GM23248 (cell line): ENCODE measurements at regions not wholly inside any gene's neighbourhood (a gene's known extent, or its start where the extent isn't known, plus 50 kb on each side); places are given as distances from the start of the nearest gene placed in this dataset.

ENCODE experiments used
- EZH2 ChIP-seq: fragments of 200-600 bp; sonication (generic); IDR thresholded peaks from 2 replicates; pipeline ENCODE4 v1.6.1; 2018; ENCODE audit warnings: antibody characterized with exemption, mild to moderate bottlenecking; ENCODE audit not compliant: insufficient read depth, poor library complexity, severe bottlenecking
- EZH2phosphoT487 ChIP-seq: fragments of 200-600 bp; sonication (generic); IDR thresholded peaks from 2 replicates; pipeline ENCODE4 v1.6.1; 2018; ENCODE audit warnings: antibody characterized with exemption, moderate library complexity, mild to moderate bottlenecking, low read depth; ENCODE audit not compliant: insufficient read depth

- TF ChIP-seq EZH2: no peak
- no peak for TF ChIP-seq EZH2phosphoT487
These were observed 265.4 kb upstream of the KCNMB2 start for GRCh38 chr3:178270838-178271237.
